Lower leg skin (tissue), 3 donors: ENCODE measurements at regions not wholly inside any gene's neighbourhood (a gene's known extent, or its start where the extent isn't known, plus 50 kb on each side); places are given as distances from the start of the nearest gene placed in this dataset.

Experiments used
- POLR2A ChIP-seq, 2 donors: fragments of 450-650 bp; IDR thresholded peaks; one replicate each; pipeline ENCODE4 v1.6.1; 2016 to 2017; ENCODE audit warnings: antibody characterized with exemption in 2 of 2, mild to moderate bottlenecking in 1 of 2, moderate library complexity in 1 of 2
- TF ChIP-seq, protein P1 (sequence below), 3 donors: fragments of 450-650 bp; IDR thresholded peaks; one replicate each; pipeline ENCODE4 v1.5.1; 2016; ENCODE audit warnings: antibody characterized with exemption in 3 of 3, mild to moderate bottlenecking in 3 of 3, moderate library complexity in 2 of 3

DNA sequence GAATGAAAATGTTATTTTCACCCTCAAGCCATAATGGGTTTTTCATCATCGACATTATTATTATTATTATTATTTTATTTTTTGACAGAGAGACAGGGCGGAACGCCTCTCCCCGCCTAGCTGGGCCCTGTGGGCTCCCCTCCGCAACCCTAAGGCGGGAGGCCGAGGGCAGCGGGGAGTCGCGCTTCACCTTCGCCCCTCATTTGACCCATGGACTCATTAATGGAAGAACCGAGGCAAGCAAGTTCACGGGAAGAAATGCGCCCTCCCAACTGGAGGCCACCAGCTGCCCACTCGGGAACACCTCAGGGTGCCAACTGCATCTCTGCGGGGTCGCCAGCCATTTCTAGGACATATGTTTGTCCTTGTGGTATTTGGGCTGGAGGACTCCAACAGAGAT is 115.3 kb upstream of the KIRREL3 start:
- TF ChIP-seq, protein P1, sequence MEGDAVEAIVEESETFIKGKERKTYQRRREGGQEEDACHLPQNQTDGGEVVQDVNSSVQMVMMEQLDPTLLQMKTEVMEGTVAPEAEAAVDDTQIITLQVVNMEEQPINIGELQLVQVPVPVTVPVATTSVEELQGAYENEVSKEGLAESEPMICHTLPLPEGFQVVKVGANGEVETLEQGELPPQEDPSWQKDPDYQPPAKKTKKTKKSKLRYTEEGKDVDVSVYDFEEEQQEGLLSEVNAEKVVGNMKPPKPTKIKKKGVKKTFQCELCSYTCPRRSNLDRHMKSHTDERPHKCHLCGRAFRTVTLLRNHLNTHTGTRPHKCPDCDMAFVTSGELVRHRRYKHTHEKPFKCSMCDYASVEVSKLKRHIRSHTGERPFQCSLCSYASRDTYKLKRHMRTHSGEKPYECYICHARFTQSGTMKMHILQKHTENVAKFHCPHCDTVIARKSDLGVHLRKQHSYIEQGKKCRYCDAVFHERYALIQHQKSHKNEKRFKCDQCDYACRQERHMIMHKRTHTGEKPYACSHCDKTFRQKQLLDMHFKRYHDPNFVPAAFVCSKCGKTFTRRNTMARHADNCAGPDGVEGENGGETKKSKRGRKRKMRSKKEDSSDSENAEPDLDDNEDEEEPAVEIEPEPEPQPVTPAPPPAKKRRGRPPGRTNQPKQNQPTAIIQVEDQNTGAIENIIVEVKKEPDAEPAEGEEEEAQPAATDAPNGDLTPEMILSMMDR (IDR thresholded peaks at IDR 0.05): no peak
- TF ChIP-seq POLR2A (IDR thresholded peaks at IDR 0.05): no peak
